Thoracic aorta (tissue), 2 donors: ENCODE measurements at regions not wholly inside any gene's neighbourhood (a gene's known extent, or its start where the extent isn't known, plus 50 kb on each side); places are given as distances from the start of the nearest gene placed in this dataset.

Experiments
- ATAC-seq: fragments of 150-250 bp; one replicate; pipeline ENCODE4 v1.8.0; 2017; ENCODE audit warnings: low read depth; ENCODE audit not compliant: insufficient number of reproducible peaks, low FRiP score
- DNase-seq: peaks from one replicate; pipeline ENCODE4 v3.0.0-alpha.2; 2020; ENCODE audit warnings: low spot score
- H3K27ac ChIP-seq, 2 donors: fragments of 200-600 bp; sonication (generic); 1 replicate in 1 of 2; 2 replicates in 1 of 2; pipeline ENCODE4 v1.5.1; 2016; ENCODE audit warnings: mild to moderate bottlenecking in 2 of 2, moderate library complexity in 2 of 2
- H3K27me3 ChIP-seq: fragments of 200-600 bp; sonication (generic); replicated peaks from 2 replicates; pipeline ENCODE4 v1.6.0; 2016; ENCODE audit warnings: mild to moderate bottlenecking; ENCODE audit not compliant: insufficient read depth
- H3K36me3 ChIP-seq: fragments of 200-600 bp; sonication (generic); one replicate; pipeline ENCODE4 v1.5.1; 2016
- H3K4me1 ChIP-seq, 2 donors: fragments of 200-600 bp; sonication (generic); 1 replicate in 1 of 2; 2 replicates in 1 of 2; pipeline versions ENCODE4 v1.5.1 to v1.6.0; 2016; ENCODE audit warnings: low read depth in 2 of 2, mild to moderate bottlenecking in 1 of 2; ENCODE audit not compliant: control insufficient read depth in 1 of 2
- H3K4me3 ChIP-seq: fragments of 200-600 bp; sonication (generic); 2 replicates; pipeline ENCODE4 v1.5.1; 2016; ENCODE audit warnings: mild to moderate bottlenecking
- H3K9me3 ChIP-seq: fragments of 200-600 bp; sonication (generic); 2 replicates; pipeline ENCODE4 v1.5.1; 2016
- CTCF ChIP-seq: fragments of 200-600 bp; sonication (generic); IDR thresholded peaks from one replicate; pipeline ENCODE4 v1.5.1; 2019; ENCODE audit warnings: antibody characterized with exemption

DNA sequence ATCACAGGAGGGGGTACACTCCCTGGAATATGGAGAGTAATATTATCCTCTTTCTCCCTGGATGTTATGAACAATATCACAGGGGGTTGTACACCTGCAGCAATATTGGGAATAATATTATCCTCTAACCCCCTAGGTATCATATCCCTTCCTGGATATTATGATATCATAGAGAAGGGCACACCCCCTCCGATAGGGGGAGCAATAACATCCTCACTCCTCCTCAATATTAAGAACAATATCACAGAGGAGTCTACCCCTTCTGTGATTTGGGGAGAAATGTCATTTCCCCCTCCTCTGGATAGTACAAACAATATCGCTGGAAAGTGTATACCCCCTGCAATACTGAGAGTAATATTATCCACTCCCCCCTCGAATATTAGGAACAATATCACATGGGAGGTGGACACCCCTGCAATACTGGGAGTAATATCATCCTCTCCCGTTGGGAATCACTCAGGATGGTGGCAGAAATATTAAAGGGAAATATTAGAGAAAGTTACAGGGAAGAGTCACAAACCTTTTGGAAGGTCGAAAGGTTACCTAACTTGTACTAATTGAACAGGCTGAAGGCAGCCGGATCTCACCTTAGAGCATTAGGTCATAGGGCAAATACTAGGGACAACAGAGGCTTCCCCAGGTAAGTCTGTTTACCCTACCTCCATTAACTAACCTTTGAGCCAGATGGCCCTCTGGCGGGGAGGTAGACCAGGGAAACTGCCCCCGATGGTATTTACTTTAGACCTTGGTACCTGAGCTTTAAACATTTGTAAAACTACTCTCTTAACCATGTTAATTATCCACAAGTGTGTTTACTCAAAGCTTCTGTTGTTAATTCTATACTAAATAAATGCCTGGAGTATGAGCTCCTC, 57.5 kb upstream of the FREM1 start:
- no peak for DNase-seq
- ATAC-seq, result no peak
- H3K9me3 ChIP-seq, result no peaks in the 10 kb centered on the region

GRCh38 chr9:14962193-14962882, 52.1 kb upstream of the FREM1 start:
- Histone ChIP-seq H3K4me1 (no peaks in the 10 kb centered on the region), H3K9me3 (no peaks in the 10 kb centered on the region), H3K27me3 (no peaks in the 10 kb centered on the region), H3K36me3 (no peaks in the 10 kb centered on the region), H3K27ac (no peak overlapping the region), H3K4me3 (no peak overlapping the region)
- DNase-seq, result no peak
- no peak for ATAC-seq
- no peak for TF ChIP-seq CTCF

More for the DNA sequence above, 57.5 kb upstream of the FREM1 start:
- Histone ChIP-seq H3K4me1 (no peaks in the 10 kb centered on the region), H3K36me3 (no peaks in the 10 kb centered on the region), H3K4me3 (no peak overlapping the region), H3K27ac (no peak overlapping the region), H3K27me3 (no peaks in the 10 kb centered on the region)
- TF ChIP-seq CTCF, result no peak

GRCh38 chr9:14961372-14962068, 51.3 kb upstream of the FREM1 start:
- no peak overlapping the region for H3K27ac ChIP-seq

DNA sequence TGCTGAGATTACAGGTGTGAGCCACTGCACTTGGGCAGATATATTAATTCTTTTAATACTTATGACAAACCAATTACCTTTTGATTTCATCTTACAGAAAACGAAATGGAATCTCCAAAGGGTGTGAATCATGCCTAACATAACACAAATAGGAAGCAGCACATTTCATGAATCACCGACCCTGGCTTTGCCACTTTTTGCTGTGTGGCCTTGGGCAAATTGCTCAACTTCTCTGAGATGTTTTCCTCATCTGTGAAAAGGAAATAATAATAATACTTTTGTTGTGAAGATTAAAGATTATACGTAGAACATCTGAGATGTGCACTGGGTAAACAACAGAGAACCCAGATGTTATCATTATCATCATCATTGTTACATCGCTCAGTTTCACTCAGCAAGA, 50.7 kb upstream of the FREM1 start:
- no peak for ATAC-seq
- H3K27me3 ChIP-seq, result no peaks in the 10 kb centered on the region
- no peak for TF ChIP-seq CTCF

More at GRCh38 chr9:14961372-14962068, 51.3 kb upstream of the FREM1 start:
- Histone ChIP-seq H3K4me3 (no peak overlapping the region), H3K4me1 (no peaks in the 10 kb centered on the region), H3K36me3 (no peaks in the 10 kb centered on the region), H3K9me3 (no peaks in the 10 kb centered on the region), H3K27me3 (no peaks in the 10 kb centered on the region)
- TF ChIP-seq CTCF, result no peak
- ATAC-seq (no peak), DNase-seq (no peak)

More for the DNA sequence above, 50.7 kb upstream of the FREM1 start:
- no peaks in the 10 kb centered on the region for H3K9me3 ChIP-seq
- no peaks in the 10 kb centered on the region for H3K4me1 ChIP-seq
- DNase-seq, result no peak
- H3K27ac ChIP-seq, result no peak overlapping the region
- H3K4me3 ChIP-seq, result no peak overlapping the region
- no peaks in the 10 kb centered on the region for H3K36me3 ChIP-seq
